Gastroesophageal sphincter (tissue), 4 donors: ENCODE measurements at regions not wholly inside any gene's neighbourhood (a gene's known extent, or its start where the extent isn't known, plus 50 kb on each side); places are given as distances from the start of the nearest gene placed in this dataset.
"Not testable (repeated sequence)": the region's sequence is repeated elsewhere in the genome, so short reads cannot be mapped to it uniquely, and the experiment has no call there.

Source experiments
- ATAC-seq: fragments of 150-250 bp; one replicate; pipeline ENCODE4 v1.9.1; 2016; ENCODE audit warnings: mild to moderate bottlenecking, moderate library complexity
- H3K27ac ChIP-seq, 4 donors: fragments of 200-600 bp; sonication (generic) in 3 of 4; 1 replicate in 3 of 4; 2 replicates in 1 of 4; pipeline ENCODE4 v1.5.1; 2016 to 2019
- H3K27me3 ChIP-seq: fragments of 200-600 bp; sonication (generic); one replicate; pipeline ENCODE4 v1.5.1; 2019
- H3K36me3 ChIP-seq, 2 donors: fragments of 200-600 bp; sonication (generic); one replicate each; pipeline ENCODE4 v1.5.1; 2019; ENCODE audit warnings: control low read depth in 1 of 2
- H3K4me1 ChIP-seq, 3 donors: fragments of 200-600 bp; sonication (generic); 1 replicate in 2 of 3; 2 replicates in 1 of 3; pipeline ENCODE4 v1.5.1; 2016 to 2019; ENCODE audit warnings: control low read depth in 2 of 3
- H3K4me3 ChIP-seq, 2 donors: fragments of 200-600 bp; sonication (generic); one replicate each; pipeline ENCODE4 v1.5.1; 2019; ENCODE audit warnings: mild to moderate bottlenecking in 1 of 2, moderate library complexity in 1 of 2
- H3K9me3 ChIP-seq, 3 donors: fragments of 200-600 bp; sonication (generic); one replicate each; pipeline ENCODE4 v1.5.1; 2017 to 2019; ENCODE audit warnings: control low read depth in 2 of 3
- EP300 ChIP-seq: sonication (generic); formaldehyde crosslinking; IDR thresholded peaks from one replicate; pipeline ENCODE4 v1.6.1; 2017; ENCODE audit warnings: antibody characterized with exemption, mild to moderate bottlenecking
- POLR2A ChIP-seq, 2 donors: fragments of 450-650 bp; IDR thresholded peaks; one replicate each; pipeline ENCODE4 v1.6.1; 2017; ENCODE audit warnings: antibody characterized with exemption in 2 of 2, mild to moderate bottlenecking in 2 of 2, moderate library complexity in 1 of 2
- POLR2AphosphoS5 ChIP-seq: sonication (generic); formaldehyde crosslinking; IDR thresholded peaks from one replicate; pipeline ENCODE4 v1.6.1; 2017; ENCODE audit warnings: antibody characterized with exemption
- WGBS, 2 donors: methylation state at CpG; one replicate each; pipeline ENCODE4 v1.1.5; 2018; ENCODE audit warnings: low coverage in 1 of 2; 5-methylcytosine and 5-hydroxymethylcytosine counted together
- TF ChIP-seq, protein P1 (sequence below), 4 experiments: fragments of 200-600 bp in 2 of 4; fragments of 450-650 bp in 2 of 4; sonication (generic) in 1 of 4; IDR thresholded peaks; one replicate each; pipeline ENCODE4 v1.5.1; 2017 to 2019; ENCODE audit warnings: antibody characterized with exemption in 4 of 4, mild to moderate bottlenecking in 2 of 4, moderate library complexity in 2 of 4

DNA sequence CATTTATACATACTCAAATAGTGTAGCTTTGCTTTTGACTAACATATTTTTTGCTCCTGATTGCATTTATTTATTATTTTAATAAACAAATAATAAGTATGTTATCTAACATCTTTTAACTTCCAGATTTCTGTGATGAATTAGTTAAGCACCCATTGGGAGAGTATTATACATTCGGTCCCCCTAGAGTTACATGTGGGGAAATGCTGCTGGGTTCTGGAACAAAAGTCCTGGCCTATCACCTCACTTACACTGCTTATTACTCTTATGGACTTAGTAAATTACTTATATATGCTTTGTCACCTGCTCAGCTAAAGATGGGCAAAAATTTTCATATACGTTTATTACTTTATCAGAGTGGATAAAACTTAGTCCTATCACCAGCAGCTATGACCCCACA lies 1163.0 kb downstream of the FAM181B start:
- no peak overlapping the region for H3K4me3 ChIP-seq
- whole genome bisulfite sequencing, 2 donors, result 68% methylated on average over 2 of the region's 2 CpGs
- no peak for ATAC-seq
- H3K27ac ChIP-seq, result no peak overlapping the region
- H3K9me3 ChIP-seq, result no peaks in the 10 kb centered on the region
- TF ChIP-seq POLR2A (IDR thresholded peaks at IDR 0.05), result no peak
- TF ChIP-seq POLR2AphosphoS5, result no peak
- TF ChIP-seq, protein P1, sequence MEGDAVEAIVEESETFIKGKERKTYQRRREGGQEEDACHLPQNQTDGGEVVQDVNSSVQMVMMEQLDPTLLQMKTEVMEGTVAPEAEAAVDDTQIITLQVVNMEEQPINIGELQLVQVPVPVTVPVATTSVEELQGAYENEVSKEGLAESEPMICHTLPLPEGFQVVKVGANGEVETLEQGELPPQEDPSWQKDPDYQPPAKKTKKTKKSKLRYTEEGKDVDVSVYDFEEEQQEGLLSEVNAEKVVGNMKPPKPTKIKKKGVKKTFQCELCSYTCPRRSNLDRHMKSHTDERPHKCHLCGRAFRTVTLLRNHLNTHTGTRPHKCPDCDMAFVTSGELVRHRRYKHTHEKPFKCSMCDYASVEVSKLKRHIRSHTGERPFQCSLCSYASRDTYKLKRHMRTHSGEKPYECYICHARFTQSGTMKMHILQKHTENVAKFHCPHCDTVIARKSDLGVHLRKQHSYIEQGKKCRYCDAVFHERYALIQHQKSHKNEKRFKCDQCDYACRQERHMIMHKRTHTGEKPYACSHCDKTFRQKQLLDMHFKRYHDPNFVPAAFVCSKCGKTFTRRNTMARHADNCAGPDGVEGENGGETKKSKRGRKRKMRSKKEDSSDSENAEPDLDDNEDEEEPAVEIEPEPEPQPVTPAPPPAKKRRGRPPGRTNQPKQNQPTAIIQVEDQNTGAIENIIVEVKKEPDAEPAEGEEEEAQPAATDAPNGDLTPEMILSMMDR (IDR thresholded peaks at IDR 0.05), result no peak
- TF ChIP-seq EP300, result no peak
- no peaks in the 10 kb centered on the region for H3K27me3 ChIP-seq
- no peaks in the 10 kb centered on the region for H3K4me1 ChIP-seq
- no peaks in the 10 kb centered on the region for H3K36me3 ChIP-seq

DNA sequence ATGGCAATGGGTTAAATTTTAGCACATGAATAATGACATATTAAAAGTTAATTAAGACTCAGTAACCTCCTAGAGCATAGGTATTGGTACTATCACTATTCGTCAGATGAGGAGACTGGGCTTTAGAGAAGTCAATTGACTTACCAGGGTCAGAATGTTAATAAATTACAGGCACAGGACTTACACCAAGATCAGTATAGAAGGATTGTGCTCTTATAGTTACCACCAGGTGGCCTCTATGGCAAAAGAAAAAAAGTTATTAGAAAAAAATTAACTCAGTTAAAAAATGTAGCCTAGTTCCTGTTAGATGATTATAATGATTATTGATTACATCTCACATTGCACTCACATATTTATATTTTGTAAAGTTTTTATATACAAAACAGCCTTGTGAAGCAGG lies 1163.7 kb downstream of the FAM181B start:
- Histone ChIP-seq H3K36me3 (no peaks in the 10 kb centered on the region), H3K27ac (no peak overlapping the region), H3K27me3 (no peaks in the 10 kb centered on the region), H3K9me3 (no peaks in the 10 kb centered on the region), H3K4me3 (no peak overlapping the region), H3K4me1 (no peaks in the 10 kb centered on the region)
- TF ChIP-seq EP300, result no peak
- WGBS, 2 donors, result 0 to 41% methylated on average over 1 of the region's 1 CpG
- ATAC-seq, result no peak

DNA sequence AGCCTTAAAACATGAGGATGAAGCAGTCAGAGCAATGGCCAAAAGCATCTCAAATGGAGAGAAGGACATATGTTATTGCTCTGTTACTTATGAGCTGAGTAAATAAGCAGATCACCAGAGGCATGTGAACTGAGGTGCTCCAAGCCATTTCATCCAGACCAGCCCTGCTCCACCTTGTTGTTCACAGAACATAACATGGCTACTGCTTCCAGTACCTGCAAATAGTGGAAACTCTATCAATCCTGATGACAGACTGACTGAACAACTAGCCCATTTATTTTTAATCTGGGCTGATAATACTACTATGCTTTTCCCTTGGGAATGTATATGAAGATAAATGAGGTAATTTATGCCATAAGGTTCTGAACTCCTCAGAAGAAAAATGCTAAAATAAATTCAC lies 1164.7 kb downstream of the FAM181B start:
- no peaks in the 10 kb centered on the region for H3K4me1 ChIP-seq
- ATAC-seq, result no peak
- no peak overlapping the region for H3K4me3 ChIP-seq
- TF ChIP-seq, protein P1 (IDR thresholded peaks at IDR 0.05), result no peak
- TF ChIP-seq POLR2A (IDR thresholded peaks at IDR 0.05) (no peak), POLR2AphosphoS5 (no peak), EP300 (no peak)
- H3K27me3 ChIP-seq, result no peaks in the 10 kb centered on the region
- H3K27ac ChIP-seq, result no peak overlapping the region
- H3K9me3 ChIP-seq, result no peaks in the 10 kb centered on the region
- H3K36me3 ChIP-seq, result no peaks in the 10 kb centered on the region

DNA sequence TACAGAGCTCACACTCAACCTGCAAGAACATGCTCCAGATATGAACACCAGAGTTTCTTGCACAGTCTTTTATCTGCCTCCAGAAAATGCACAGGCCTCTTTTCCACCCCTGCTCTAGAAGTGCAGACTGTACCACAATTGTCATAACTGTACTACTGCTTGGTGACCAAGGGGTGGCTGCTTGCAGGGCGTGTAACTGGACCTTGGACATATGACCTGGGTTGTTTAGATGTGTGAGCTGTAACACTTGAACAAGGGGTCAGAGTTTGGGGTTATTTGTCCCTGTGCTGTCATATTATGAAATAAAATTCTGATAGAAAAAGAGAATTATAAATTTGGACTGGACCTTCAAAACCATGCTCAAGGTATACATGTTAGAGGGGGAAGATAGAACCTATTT lies 1185.5 kb downstream of the FAM181B start:
- 75% methylated on average over 1 of the region's 1 CpG; no CpG with 5 or more reads in 1 of the 2 donors for WGBS, 2 donors
- H3K4me3 ChIP-seq, result no peak overlapping the region
- no peak for ATAC-seq
- no peaks in the 10 kb centered on the region for H3K27me3 ChIP-seq
- H3K27ac ChIP-seq, result no peak overlapping the region
- TF ChIP-seq, protein P1 (IDR thresholded peaks at IDR 0.05), result no peak
- TF ChIP-seq EP300 (no peak), POLR2AphosphoS5 (no peak), POLR2A (IDR thresholded peaks at IDR 0.05) (no peak)
- no peaks in the 10 kb centered on the region for H3K36me3 ChIP-seq
- H3K9me3 ChIP-seq, result no peaks in the 10 kb centered on the region
- no peaks in the 10 kb centered on the region for H3K4me1 ChIP-seq

DNA sequence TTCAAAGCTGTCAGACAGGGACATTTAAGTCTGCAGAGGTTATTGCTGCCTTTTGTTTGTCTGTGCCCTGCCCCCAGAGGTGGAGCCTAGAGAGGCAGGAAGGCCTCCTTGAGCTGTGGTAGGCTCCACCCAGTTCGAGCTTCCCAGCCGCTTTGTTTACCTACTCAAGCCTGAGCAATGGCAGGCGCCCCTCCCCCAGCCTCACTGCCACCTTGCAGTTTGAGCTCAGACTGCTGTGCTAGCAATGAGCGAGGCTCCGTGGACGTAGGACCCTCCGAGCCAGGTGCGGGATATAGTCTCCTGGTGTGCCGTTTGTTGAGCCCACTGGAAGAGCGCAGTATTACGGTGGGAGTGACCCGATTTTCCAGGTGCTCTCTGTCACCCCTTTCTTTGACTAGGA lies 1193.9 kb downstream of the FAM181B start:
- not testable (repeated sequence) for H3K4me3 ChIP-seq, H3K36me3 ChIP-seq, ATAC-seq, H3K9me3 ChIP-seq, H3K27ac ChIP-seq, H3K4me1 ChIP-seq, H3K27me3 ChIP-seq
- WGBS, 2 donors, result no CpG with 5 or more reads among the region's 12 CpGs

DNA sequence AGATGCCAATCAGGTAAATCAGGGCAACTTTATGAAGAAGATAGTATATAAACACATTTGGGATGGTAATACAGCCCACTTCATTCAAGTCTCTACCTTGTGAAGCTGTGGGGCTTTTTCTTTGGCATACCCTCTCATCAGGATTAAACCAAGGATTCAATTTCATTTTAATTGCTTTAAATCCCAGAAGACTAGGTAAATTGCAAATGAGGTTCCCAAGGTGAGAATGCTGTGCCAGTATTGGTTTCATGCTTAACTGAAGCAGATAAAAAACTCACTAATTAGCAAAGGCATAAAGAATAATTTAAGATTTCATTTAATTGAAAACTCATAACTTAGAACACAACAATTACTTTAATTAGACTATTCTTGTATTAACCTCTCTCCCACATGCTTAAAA lies 1218.1 kb downstream of the FAM181B start:
- H3K4me1 ChIP-seq, result no peaks in the 10 kb centered on the region
- H3K9me3 ChIP-seq, result no peaks in the 10 kb centered on the region
- TF ChIP-seq, protein P1 (IDR thresholded peaks at IDR 0.05), result no peak
- no peak for TF ChIP-seq EP300
- no peak for TF ChIP-seq POLR2AphosphoS5
- TF ChIP-seq POLR2A (IDR thresholded peaks at IDR 0.05), result no peak
- ATAC-seq, result no peak
- no peak overlapping the region for H3K27ac ChIP-seq
- no peaks in the 10 kb centered on the region for H3K27me3 ChIP-seq
- H3K36me3 ChIP-seq, result no peaks in the 10 kb centered on the region
- no peak overlapping the region for H3K4me3 ChIP-seq
